GM12878 (cell line): ENCODE measurements at regions not wholly inside any gene's neighbourhood (a gene's known extent, or its start where the extent isn't known, plus 50 kb on each side); places are given as distances from the start of the nearest gene placed in this dataset.

ENCODE experiments used
- ATAC-seq: fragments of 200-7000 bp; cut with Tn5 transposase; 3 replicates; pipeline ENCODE4 v1.9.1; 2020; ENCODE audit warnings: mild to moderate bottlenecking, moderate library complexity
- BruUV-seq: library from RNA; stranded (reverse); fragments of 400-500 nt; replicated peaks from 2 replicates; lab custom pipeline; 2021; lab: Mats Ljungman, UMichigan
- CTCF ChIA-PET: fragments of 300-600 bp; sonication (Branson Sonifier 250); formaldehyde crosslinking; extraction: SDS; loops from one replicate; lab custom pipeline; 2021; ENCODE audit warnings: inconsistent platforms; lab: Yijun Ruan, JAX
- POLR2A ChIA-PET: fragments of 350-600 bp; formaldehyde crosslinking; extraction: SDS; loops from one replicate; lab custom pipeline; 2021; ENCODE audit warnings: inconsistent platforms; lab: Charles Lee
- RAD21 ChIA-PET: fragments of 300-600 bp; sonication (Branson Sonifier 250); formaldehyde crosslinking; loops from one replicate; lab custom pipeline; 2023; ENCODE audit warnings: antibody characterized with exemption; ENCODE audit not compliant: unreplicated experiment; lab: Charles Lee
- SMC1A ChIA-PET: fragments of 300-600 bp; sonication (Branson Sonifier 250); formaldehyde crosslinking; loops from one replicate; lab custom pipeline; 2023; ENCODE audit not compliant: unreplicated experiment, uncharacterized antibody; lab: Charles Lee
- DNase-seq: peaks from one replicate; pipeline ENCODE4 v3.0.0-alpha.2; 2011; ENCODE audit warnings: low read depth, low spot score
- FAIRE-seq: peaks from 3 replicates; lab custom pipeline; 2011; peaks lifted over from hg19 to GRCh38; lab: Jason Lieb, UNC
- H2AFZ ChIP-seq: 2 replicates; pipeline ENCODE4 v1.6.0; 2011; ENCODE audit warnings: low read depth, low read length, control low read depth; ENCODE audit not compliant: control insufficient read depth
- H3K27ac ChIP-seq: 2 replicates; pipeline ENCODE4 v1.5.1; 2011; ENCODE audit warnings: control low read depth; ENCODE audit not compliant: control insufficient read depth, insufficient read depth
- H3K27me3 ChIP-seq, 2 experiments: replicated peaks in 1 of 2; 2 replicates each; pipeline versions ENCODE4 v1.6.0 to v1.6.1; 2011; ENCODE audit warnings: low read length in 1 of 2; ENCODE audit not compliant: control insufficient read depth in 2 of 2, insufficient read depth in 2 of 2
- H3K36me3 ChIP-seq, 2 experiments: 2 replicates each; pipeline ENCODE4 v1.5.1; 2011; ENCODE audit warnings: low read length in 1 of 2; ENCODE audit not compliant: control insufficient read depth in 2 of 2, insufficient read depth in 2 of 2
- H3K4me1 ChIP-seq: 2 replicates; pipeline ENCODE4 v1.6.1; 2011; ENCODE audit warnings: mild to moderate bottlenecking, low read length, moderate library complexity, mixed read lengths; ENCODE audit not compliant: control insufficient read depth, insufficient read depth
- H3K4me2 ChIP-seq: 2 replicates; pipeline ENCODE4 v1.6.0; 2011; ENCODE audit warnings: control low read depth; ENCODE audit not compliant: control insufficient read depth, insufficient read depth
- H3K4me3 ChIP-seq: fragments of 200-600 bp; sonication (generic); 2 replicates; pipeline ENCODE4 v1.5.1; 2016
- H3K79me2 ChIP-seq: 2 replicates; pipeline ENCODE4 v1.6.0; 2011; ENCODE audit warnings: low read length; ENCODE audit not compliant: control insufficient read depth, insufficient read depth
- H3K9ac ChIP-seq: 2 replicates; pipeline ENCODE4 v1.8.0; 2011; ENCODE audit warnings: low read length, control low read depth, mixed read lengths; ENCODE audit not compliant: control insufficient read depth, insufficient read depth
- H3K9me3 ChIP-seq: replicated peaks from 3 replicates; pipeline ENCODE4 v1.5.1; 2011; ENCODE audit warnings: mild to moderate bottlenecking, low read length; ENCODE audit not compliant: control insufficient read depth, insufficient read depth
- H4K20me1 ChIP-seq: 2 replicates; pipeline ENCODE4 v1.6.0; 2011; ENCODE audit not compliant: control insufficient read depth, insufficient read depth
- CBX5 ChIP-seq: sonication (generic); IDR thresholded peaks from 2 replicates; pipeline ENCODE4 v1.6.1; 2016; ENCODE audit warnings: low read depth, moderate library complexity, mild to moderate bottlenecking, inconsistent platforms
- HDAC6 ChIP-seq: fragments of 200-600 bp; sonication (generic); IDR thresholded peaks from one replicate; pipeline ENCODE4 v1.8.0; 2017; ENCODE audit warnings: antibody characterized with exemption; ENCODE audit not compliant: unreplicated experiment
- HDGF ChIP-seq: fragments of 450-650 bp; IDR thresholded peaks from 2 replicates; pipeline ENCODE4 v1.6.1; 2016; ENCODE audit warnings: antibody characterized with exemption
- JUNB ChIP-seq: IDR thresholded peaks from 2 replicates; pipeline ENCODE4 v1.6.1; 2016; ENCODE audit warnings: antibody characterized with exemption, mild to moderate bottlenecking
- KLF5 ChIP-seq: fragments of 450-650 bp; IDR thresholded peaks from 2 replicates; pipeline ENCODE4 v1.6.1; 2014; ENCODE audit warnings: mild to moderate bottlenecking; ENCODE audit not compliant: partially characterized antibody
- MTA2 ChIP-seq: fragments of 450-650 bp; IDR thresholded peaks from 2 replicates; pipeline ENCODE4 v1.6.1; 2016; ENCODE audit warnings: low read depth, mild to moderate bottlenecking, moderate library complexity
- NFYA ChIP-seq: IDR thresholded peaks from 2 replicates; pipeline ENCODE4 v1.6.1; 2011; ENCODE audit warnings: low read depth, mild to moderate bottlenecking, low read length, improper control_type of control experiment, borderline replicate concordance
- PBX3 ChIP-seq: IDR thresholded peaks from 2 replicates; pipeline ENCODE4 v1.6.1; 2011; ENCODE audit warnings: mild to moderate bottlenecking, low read depth, low read length, moderate library complexity; ENCODE audit not compliant: insufficient replicate concordance
- RAD21 ChIP-seq: IDR thresholded peaks from 2 replicates; pipeline ENCODE4 v1.6.1; 2011; ENCODE audit warnings: mild to moderate bottlenecking, low read depth, low read length, moderate library complexity; ENCODE audit not compliant: insufficient read depth
- RELA ChIP-seq: fragments of 450-650 bp; IDR thresholded peaks from 2 replicates; pipeline ENCODE4 v1.8.0; 2014; ENCODE audit warnings: borderline replicate concordance; ENCODE audit not compliant: partially characterized antibody
- SKIL ChIP-seq: fragments of 450-650 bp; IDR thresholded peaks from 2 replicates; pipeline ENCODE4 v1.6.1; 2017; ENCODE audit warnings: mild to moderate bottlenecking, low read depth, inconsistent platforms; ENCODE audit not compliant: poor library complexity, severe bottlenecking
- SMC3 ChIP-seq: IDR thresholded peaks from 2 replicates; pipeline ENCODE4 v1.6.1; 2011; ENCODE audit warnings: low read length, improper control_type of control experiment, borderline replicate concordance
- WRNIP1 ChIP-seq: IDR thresholded peaks from 2 replicates; pipeline ENCODE4 v1.6.1; 2011; ENCODE audit warnings: low read depth, low read length, improper control_type of control experiment, borderline replicate concordance
- WGBS: methylation state at CpG from one replicate; pipeline ENCODE4 v1.1.6; 2016; ENCODE audit warnings: low lambda C conversion rate; ENCODE audit not compliant: insufficient replicate concordance, insufficient coverage; ENCODE audit errors: missing lambda C conversion rate; 5-methylcytosine and 5-hydroxymethylcytosine counted together
- in situ Hi-C: fragments of 300-500 bp; cut with MboI; formaldehyde crosslinking; loops from 9 replicates; pipeline ENCODE4 v1.14.3; 2018; ENCODE audit warnings: mixed read lengths
- intact Hi-C: fragments of 100-400 bp; cut with micrococcal nuclease; formaldehyde crosslinking; loops from one replicate; pipeline ENCODE4 v1.14.2; 2022; ENCODE audit not compliant: unreplicated experiment

GRCh38 chr6:74431873-74432580, 736.0 kb downstream of the CD109 start:
- TF ChIP-seq HDGF (no peak), RAD21 (no peak), SKIL (no peak), SMC3 (no peak), PBX3 (no peak), NFYA (no peak), WRNIP1 (no peak), KLF5 (no peak), JUNB (no peak), CBX5 (no peak), HDAC6 (no peak), RELA (no peak), MTA2 (no peak)
- TF ChIP-seq, all 136 proteins: peak for 0
- Histone ChIP-seq H3K4me2 (no peak overlapping the region), H3K27ac (no peak overlapping the region), H3K4me3 (no peak overlapping the region), H3K27me3 (no peaks in the 10 kb centered on the region), H2AFZ (no peak overlapping the region), H3K79me2 (no peaks in the 10 kb centered on the region), H3K9ac (no peak overlapping the region), H3K9me3 (no peaks in the 10 kb centered on the region), H3K36me3 (no peaks in the 10 kb centered on the region), H3K4me1 (no peaks in the 10 kb centered on the region), H4K20me1 (no peaks in the 10 kb centered on the region)
- intact Hi-C loops (no loop called here), in situ Hi-C loops (no loop called here)
- BruUV-seq, result no TSS peak
- DNase-seq (no peak), ATAC-seq (no peak), FAIRE-seq (no peak)
- WGBS, result 17% methylated on average over 3 of the region's 3 CpGs
- RAD21 ChIA-PET, result interaction anchor here (1.0 kb wide), 1 partner anchor 40 kb away, joined by 3 read pairs; no protein-coding TSS in a partner anchor
- POLR2A ChIA-PET, result no interaction called here
- SMC1A ChIA-PET, result interaction anchor here (0.6 to 1.0 kb wide), 3 partner anchors 10 to 41 kb away, joined by 3 read pairs; no protein-coding TSS in a partner anchor
- CTCF ChIA-PET, result interaction anchor here (1.5 kb wide), 1 partner anchor 19 kb away, joined by 4 read pairs; no protein-coding TSS in a partner anchor
